ENCODE measurements at regions not wholly inside any gene's neighbourhood (a gene's known extent, or its start where the extent isn't known, plus 50 kb on each side); places are given as distances from the start of the nearest gene placed in this dataset.

DNA sequence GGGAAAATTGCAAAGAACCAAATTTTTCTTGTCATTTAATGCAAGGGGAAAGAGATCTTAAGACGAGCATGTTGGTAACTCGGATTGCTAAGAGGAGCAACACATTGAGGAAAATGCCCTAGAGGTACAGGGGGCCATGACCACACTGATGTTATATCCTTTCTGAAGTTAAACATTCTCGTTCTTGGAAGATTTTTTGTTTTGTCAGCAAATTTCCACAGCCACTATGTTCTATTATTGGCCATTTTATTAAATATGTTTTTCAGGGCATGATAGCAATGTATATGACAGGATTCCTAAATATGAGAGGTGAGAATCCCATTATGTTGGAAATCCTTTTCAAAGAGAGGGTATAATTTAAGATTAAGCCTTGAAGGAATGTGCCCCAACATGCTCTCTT is 627.2 kb upstream of the PKN2 start:
- no peak for DNase-seq (ENCODE audit: low spot score)
- no peak overlapping the region for H3K4me3 ChIP-seq (ENCODE audit: low read depth, low read length, poor library complexity, severe bottlenecking)
- no peaks in the 10 kb centered on the region for H3K9me3 ChIP-seq (ENCODE audit: low read depth, low read length, poor library complexity, severe bottlenecking)
- intact Hi-C loops (cut with micrococcal nuclease; ENCODE audit: unreplicated experiment), result no loop called here
- no peaks in the 10 kb centered on the region for H3K36me3 ChIP-seq (ENCODE audit: insufficient read depth, low read length, poor library complexity, severe bottlenecking)
- no peaks in the 10 kb centered on the region for H3K27me3 ChIP-seq (replicated peaks; ENCODE audit: insufficient read depth, low read depth, low read length, poor library complexity)
- no TSS peak for BruUV-seq (replicated peaks)
- no peak for TF ChIP-seq CTCF (conservative IDR thresholded peaks at IDR 0.05; ENCODE audit: low read depth, low read length)
- TF ChIP-seq EZH2 (IDR thresholded peaks at IDR 0.05; ENCODE audit: borderline replicate concordance, low read depth, low read length, poor library complexity, severe bottlenecking), result no peak
- POLR2A ChIA-PET (ENCODE audit: low non-redundant PET), result no interaction called here
- CTCF ChIA-PET, result no interaction called here
- peaks cover 3% of the 10 kb centered on the region for H3K4me1 ChIP-seq (ENCODE audit: insufficient read depth, low read length, poor library complexity, severe bottlenecking)
- no peak overlapping the region for H3K27ac ChIP-seq (ENCODE audit: low read depth, low read length, poor library complexity, severe bottlenecking)

GRCh38 chr1:88058205-88058604 is 625.9 kb upstream of the PKN2 start:
- peaks cover 13% of the 10 kb centered on the region for H3K4me1 ChIP-seq (ENCODE audit: insufficient read depth, low read length, poor library complexity, severe bottlenecking)
- TF ChIP-seq CTCF (conservative IDR thresholded peaks at IDR 0.05; ENCODE audit: low read depth, low read length) (no peak), EZH2 (IDR thresholded peaks at IDR 0.05; ENCODE audit: borderline replicate concordance, low read depth, low read length, poor library complexity, severe bottlenecking) (no peak)
- CTCF ChIA-PET, result no interaction called here

GRCh38 chr1:88060112-88060673 is 623.9 kb upstream of the PKN2 start:
- ChIA-PET POLR2A (ENCODE audit: low non-redundant PET) (no interaction called here), CTCF (no interaction called here)
- no peak for TF ChIP-seq EZH2 (IDR thresholded peaks at IDR 0.05; ENCODE audit: borderline replicate concordance, low read depth, low read length, poor library complexity, severe bottlenecking)
- no peak for TF ChIP-seq CTCF (conservative IDR thresholded peaks at IDR 0.05; ENCODE audit: low read depth, low read length)
- Histone ChIP-seq H3K27ac (ENCODE audit: low read depth, low read length, poor library complexity, severe bottlenecking) (peak overlapping the region; percentile 11), H3K27me3 (replicated peaks; ENCODE audit: insufficient read depth, low read depth, low read length, poor library complexity) (no peaks in the 10 kb centered on the region), H3K9me3 (ENCODE audit: low read depth, low read length, poor library complexity, severe bottlenecking) (no peaks in the 10 kb centered on the region), H3K4me3 (ENCODE audit: low read depth, low read length, poor library complexity, severe bottlenecking) (no peak overlapping the region), H3K4me1 (ENCODE audit: insufficient read depth, low read length, poor library complexity, severe bottlenecking) (peaks cover 22% of the 10 kb centered on the region), H3K36me3 (ENCODE audit: insufficient read depth, low read length, poor library complexity, severe bottlenecking) (no peaks in the 10 kb centered on the region)
- intact Hi-C loops (cut with micrococcal nuclease; ENCODE audit: unreplicated experiment), result loop anchor here (5.0 to 10.0 kb wide), 5 partner anchors 275 to 928 kb away; partner anchors contain the start of gene LMO4
- no peak for DNase-seq (ENCODE audit: low spot score)
- BruUV-seq (replicated peaks), result no TSS peak

More at GRCh38 chr1:88058205-88058604, 625.9 kb upstream of the PKN2 start:
- POLR2A ChIA-PET (ENCODE audit: low non-redundant PET), result no interaction called here
- H3K9me3 ChIP-seq (ENCODE audit: low read depth, low read length, poor library complexity, severe bottlenecking), result no peaks in the 10 kb centered on the region
- no peaks in the 10 kb centered on the region for H3K27me3 ChIP-seq (replicated peaks; ENCODE audit: insufficient read depth, low read depth, low read length, poor library complexity)
- no TSS peak for BruUV-seq (replicated peaks)
- intact Hi-C loops (cut with micrococcal nuclease; ENCODE audit: unreplicated experiment), result no loop called here
- H3K27ac ChIP-seq (ENCODE audit: low read depth, low read length, poor library complexity, severe bottlenecking), result no peak overlapping the region
- H3K36me3 ChIP-seq (ENCODE audit: insufficient read depth, low read length, poor library complexity, severe bottlenecking), result no peaks in the 10 kb centered on the region
- DNase-seq (ENCODE audit: low spot score), result no peak
- H3K4me3 ChIP-seq (ENCODE audit: low read depth, low read length, poor library complexity, severe bottlenecking), result no peak overlapping the region

All from A673 (cell line).